HL-60 (cell line): ENCODE measurements at regions not wholly inside any gene's neighbourhood (a gene's known extent, or its start where the extent isn't known, plus 50 kb on each side); places are given as distances from the start of the nearest gene placed in this dataset.

Source experiments
- DNase-seq, 2 experiments: peaks; one replicate each; pipeline ENCODE4 v3.0.0-alpha.2; 2010 to 2020; ENCODE audit warnings: low read depth in 1 of 2, low spot score in 1 of 2
- H3K27ac ChIP-seq: fragments of 250-450 bp; sonication (Bioruptor Pico); replicated peaks from 2 replicates; pipeline ENCODE4 v1.5.1; 2020; ENCODE audit warnings: mild to moderate bottlenecking, moderate library complexity
- H3K27me3 ChIP-seq: fragments of 250-450 bp; sonication (Bioruptor Pico); 2 replicates; pipeline ENCODE4 v1.5.1; 2021; ENCODE audit warnings: mild to moderate bottlenecking, moderate library complexity; ENCODE audit not compliant: insufficient read depth, poor library complexity, severe bottlenecking
- H3K4me3 ChIP-seq: replicated peaks from 2 replicates; pipeline ENCODE4 v1.5.1; 2011; ENCODE audit warnings: mild to moderate bottlenecking, control low read depth, low read length; ENCODE audit not compliant: insufficient read depth
- CTCF ChIP-seq: IDR thresholded peaks from one replicate; pipeline ENCODE4 v1.5.1; 2011; ENCODE audit warnings: low read length, control low read depth, inconsistent platforms; ENCODE audit not compliant: insufficient read depth
- GABPA ChIP-seq: IDR thresholded peaks from 2 replicates; pipeline ENCODE4 v1.6.1; 2012; ENCODE audit warnings: low read depth
- POLR2AphosphoS5 ChIP-seq: IDR thresholded peaks from 2 replicates; pipeline ENCODE4 v1.6.1; 2012; ENCODE audit warnings: low read depth
- SPI1 ChIP-seq: IDR thresholded peaks from 2 replicates; pipeline ENCODE4 v1.6.1; 2012; ENCODE audit warnings: low read depth, mild to moderate bottlenecking, borderline replicate concordance
- TF ChIP-seq, protein P1 (sequence below): IDR thresholded peaks from 2 replicates; pipeline ENCODE4 v1.6.1; 2012; ENCODE audit warnings: low read depth; ENCODE audit not compliant: insufficient replicate concordance

GRCh38 chr14:101101456-101102056 is 198.0 kb upstream of the RTL1 start:
- no peak overlapping the region for H3K4me3 ChIP-seq
- H3K27me3 ChIP-seq = peaks cover 4% of the 10 kb centered on the region
- TF ChIP-seq GABPA (no peak), SPI1 (no peak)
- TF ChIP-seq, protein P1, sequence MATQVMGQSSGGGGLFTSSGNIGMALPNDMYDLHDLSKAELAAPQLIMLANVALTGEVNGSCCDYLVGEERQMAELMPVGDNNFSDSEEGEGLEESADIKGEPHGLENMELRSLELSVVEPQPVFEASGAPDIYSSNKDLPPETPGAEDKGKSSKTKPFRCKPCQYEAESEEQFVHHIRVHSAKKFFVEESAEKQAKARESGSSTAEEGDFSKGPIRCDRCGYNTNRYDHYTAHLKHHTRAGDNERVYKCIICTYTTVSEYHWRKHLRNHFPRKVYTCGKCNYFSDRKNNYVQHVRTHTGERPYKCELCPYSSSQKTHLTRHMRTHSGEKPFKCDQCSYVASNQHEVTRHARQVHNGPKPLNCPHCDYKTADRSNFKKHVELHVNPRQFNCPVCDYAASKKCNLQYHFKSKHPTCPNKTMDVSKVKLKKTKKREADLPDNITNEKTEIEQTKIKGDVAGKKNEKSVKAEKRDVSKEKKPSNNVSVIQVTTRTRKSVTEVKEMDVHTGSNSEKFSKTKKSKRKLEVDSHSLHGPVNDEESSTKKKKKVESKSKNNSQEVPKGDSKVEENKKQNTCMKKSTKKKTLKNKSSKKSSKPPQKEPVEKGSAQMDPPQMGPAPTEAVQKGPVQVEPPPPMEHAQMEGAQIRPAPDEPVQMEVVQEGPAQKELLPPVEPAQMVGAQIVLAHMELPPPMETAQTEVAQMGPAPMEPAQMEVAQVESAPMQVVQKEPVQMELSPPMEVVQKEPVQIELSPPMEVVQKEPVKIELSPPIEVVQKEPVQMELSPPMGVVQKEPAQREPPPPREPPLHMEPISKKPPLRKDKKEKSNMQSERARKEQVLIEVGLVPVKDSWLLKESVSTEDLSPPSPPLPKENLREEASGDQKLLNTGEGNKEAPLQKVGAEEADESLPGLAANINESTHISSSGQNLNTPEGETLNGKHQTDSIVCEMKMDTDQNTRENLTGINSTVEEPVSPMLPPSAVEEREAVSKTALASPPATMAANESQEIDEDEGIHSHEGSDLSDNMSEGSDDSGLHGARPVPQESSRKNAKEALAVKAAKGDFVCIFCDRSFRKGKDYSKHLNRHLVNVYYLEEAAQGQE = no peak
- H3K27ac ChIP-seq = no peak overlapping the region
- DNase-seq = no peak

DNA sequence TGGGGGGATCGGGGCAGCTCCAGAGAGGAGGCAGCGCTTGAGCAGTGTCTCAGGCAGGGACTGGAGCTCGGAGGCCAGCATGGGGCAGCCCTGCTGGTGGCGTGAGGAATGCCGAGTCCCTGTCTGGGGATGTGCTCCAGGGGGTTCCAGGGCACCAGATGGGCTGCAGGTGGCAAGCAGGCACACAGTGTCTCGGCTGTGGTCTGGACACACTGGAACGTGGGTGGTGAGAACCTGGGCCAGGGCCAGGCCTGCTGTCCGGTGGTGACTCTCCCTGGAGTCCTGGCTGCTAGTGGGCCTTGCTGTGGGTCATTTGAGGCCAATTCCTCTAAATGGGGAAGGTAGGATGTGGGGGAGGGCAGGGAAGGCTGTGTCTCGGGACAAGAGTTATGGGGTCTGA is 199.4 kb upstream of the RTL1 start:
- no peak for TF ChIP-seq GABPA
- no peak for TF ChIP-seq CTCF
- no peak for TF ChIP-seq SPI1
- TF ChIP-seq, protein P1 = no peak
- Histone ChIP-seq H3K4me3 (no peak overlapping the region), H3K27ac (no peak overlapping the region), H3K27me3 (no peaks in the 10 kb centered on the region)
- DNase-seq = no peak

DNA sequence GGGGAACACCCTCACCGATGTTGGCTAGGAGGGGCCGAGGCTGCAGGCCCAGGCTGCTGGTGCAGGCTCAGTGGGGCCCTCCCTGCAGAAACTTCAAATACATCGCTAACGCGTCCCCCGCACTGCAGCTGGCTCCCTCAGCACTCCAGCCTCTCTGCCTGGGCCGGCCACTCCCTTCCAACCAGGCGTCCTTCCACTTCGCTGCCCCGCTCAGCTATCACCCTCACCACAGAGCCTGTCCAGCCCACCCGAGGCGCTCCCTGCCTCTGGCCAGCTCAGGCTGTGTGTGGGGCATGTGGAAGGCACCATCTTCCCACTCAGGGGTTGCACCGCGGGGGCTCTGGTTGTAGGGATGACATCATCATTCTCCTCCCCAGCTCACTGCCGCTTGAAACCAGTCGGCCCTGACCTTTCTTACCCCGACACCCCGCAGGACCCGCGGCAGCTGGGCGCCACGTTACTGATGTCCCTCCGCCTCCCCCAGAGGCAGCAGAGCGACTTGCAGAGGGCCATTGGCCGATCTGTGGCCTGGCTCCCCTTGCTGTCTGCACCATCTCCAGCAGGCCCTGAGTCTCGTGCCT is 199.9 kb upstream of the RTL1 start:
- DNase-seq = no peak
- TF ChIP-seq CTCF = no peak
- TF ChIP-seq POLR2AphosphoS5 = no peak
- no peak for TF ChIP-seq SPI1
- TF ChIP-seq, protein P1 = no peak
- no peak for TF ChIP-seq GABPA
- H3K27me3 ChIP-seq = no peaks in the 10 kb centered on the region
- H3K27ac ChIP-seq = no peak overlapping the region
- no peak overlapping the region for H3K4me3 ChIP-seq
